Activated CD8-positive, alpha-beta T cell treated with anti-CD3 and anti-CD28 coated beads, Interleukin-2, amount 10 ng/mL, durations not matched to agents 7 days and 5 days (primary cell): ENCODE measurements at regions not wholly inside any gene's neighbourhood (a gene's known extent, or its start where the extent isn't known, plus 50 kb on each side); places are given as distances from the start of the nearest gene placed in this dataset.
"Not testable (repeated sequence)": the region's sequence is repeated elsewhere in the genome, so short reads cannot be mapped to it uniquely, and the experiment has no call there.

Experiments used
- ATAC-seq: fragments of 150-1000 bp; cut with Tn5 transposase; one replicate; pipeline ENCODE4 v1.10.0; 2021; ENCODE audit warnings: moderate library complexity
- CTCF ChIA-PET: fragments of 350-600 bp; sonication (Branson Sonifier 250); formaldehyde crosslinking; loops from one replicate; lab custom pipeline; 2021; ENCODE audit warnings: antibody characterized with exemption; lab: Charles Lee
- POLR2A ChIA-PET: fragments of 350-600 bp; sonication (Branson Sonifier 250); formaldehyde crosslinking; loops from one replicate; lab custom pipeline; 2021; ENCODE audit warnings: antibody characterized with exemption; lab: Charles Lee
- DNase-seq: peaks from one replicate; pipeline ENCODE4 v3.0.0-alpha.2; 2020
- H3K27ac Mint-ChIP-seq: one replicate; pipeline ENCODE4 v1.8.0; 2021; ENCODE audit warnings: mild to moderate bottlenecking, mixed read lengths
- H3K27me3 Mint-ChIP-seq: one replicate; pipeline ENCODE4 v1.8.0; 2021; ENCODE audit warnings: low read depth, mixed read lengths
- H3K36me3 Mint-ChIP-seq: one replicate; pipeline ENCODE4 v1.8.0; 2021; ENCODE audit warnings: low read depth, mixed read lengths
- H3K4me1 Mint-ChIP-seq: one replicate; pipeline ENCODE4 v1.8.0; 2021; ENCODE audit warnings: low read depth, mixed read lengths
- H3K4me3 Mint-ChIP-seq: one replicate; pipeline ENCODE4 v1.8.0; 2021; ENCODE audit warnings: mild to moderate bottlenecking, mixed read lengths
- H3K9me3 Mint-ChIP-seq: one replicate; pipeline ENCODE4 v1.8.0; 2022; ENCODE audit warnings: mixed read lengths; ENCODE audit not compliant: insufficient read depth

- ATAC-seq (no peak), DNase-seq (no peak)
- H3K9me3 Mint-ChIP-seq = no peaks in the 10 kb centered on the region
- H3K4me1 Mint-ChIP-seq = no peaks in the 10 kb centered on the region
- CTCF ChIA-PET = no interaction called here
- H3K27me3 Mint-ChIP-seq = no peaks in the 10 kb centered on the region
- H3K4me3 Mint-ChIP-seq = no peak overlapping the region
- H3K36me3 Mint-ChIP-seq = no peaks in the 10 kb centered on the region
- no peak overlapping the region for H3K27ac Mint-ChIP-seq
- POLR2A ChIA-PET = no interaction called here
Observed at GRCh38 chr1:96087719-96088118, 633.9 kb upstream of the PTBP2 start.

GRCh38 chr1:96090134-96090533 lies 631.5 kb upstream of the PTBP2 start:
- no peaks in the 10 kb centered on the region for H3K9me3 Mint-ChIP-seq
- ChIA-PET POLR2A (no interaction called here), CTCF (no interaction called here)
- DNase-seq (no peak), ATAC-seq (no peak)
- no peaks in the 10 kb centered on the region for H3K4me1 Mint-ChIP-seq
- no peaks in the 10 kb centered on the region for H3K27me3 Mint-ChIP-seq
- no peak overlapping the region for H3K4me3 Mint-ChIP-seq
- no peaks in the 10 kb centered on the region for H3K36me3 Mint-ChIP-seq
- no peak overlapping the region for H3K27ac Mint-ChIP-seq

- Mint-ChIP-seq H3K27me3 (no peaks in the 10 kb centered on the region), H3K4me1 (no peaks in the 10 kb centered on the region), H3K9me3 (no peaks in the 10 kb centered on the region), H3K4me3 (no peak overlapping the region), H3K36me3 (no peaks in the 10 kb centered on the region), H3K27ac (no peak overlapping the region)
- ATAC-seq = no peak
- ChIA-PET CTCF (no interaction called here), POLR2A (no interaction called here)
- DNase-seq = no peak
Observed at GRCh38 chr1:96095849-96096612, 625.6 kb upstream of the PTBP2 start.

GRCh38 chr1:96096613-96097321 lies 624.8 kb upstream of the PTBP2 start:
- Mint-ChIP-seq H3K4me1 (no peaks in the 10 kb centered on the region), H3K36me3 (no peaks in the 10 kb centered on the region), H3K4me3 (no peak overlapping the region), H3K27ac (no peak overlapping the region), H3K9me3 (no peaks in the 10 kb centered on the region), H3K27me3 (no peaks in the 10 kb centered on the region)
- ATAC-seq = no peak
- no peak for DNase-seq
- CTCF ChIA-PET = no interaction called here
- POLR2A ChIA-PET = no interaction called here

GRCh38 chr1:96104506-96104905 lies 617.1 kb upstream of the PTBP2 start:
- ChIA-PET CTCF (no interaction called here), POLR2A (no interaction called here)
- Mint-ChIP-seq H3K4me1 (no peaks in the 10 kb centered on the region), H3K36me3 (no peaks in the 10 kb centered on the region), H3K27ac (no peak overlapping the region), H3K27me3 (no peaks in the 10 kb centered on the region), H3K4me3 (no peak overlapping the region), H3K9me3 (no peaks in the 10 kb centered on the region)
- ATAC-seq (no peak), DNase-seq (no peak)

- ATAC-seq (no peak), DNase-seq (no peak)
- ChIA-PET CTCF (no interaction called here), POLR2A (no interaction called here)
- H3K36me3 Mint-ChIP-seq = no peaks in the 10 kb centered on the region
- no peaks in the 10 kb centered on the region for H3K27me3 Mint-ChIP-seq
- no peaks in the 10 kb centered on the region for H3K9me3 Mint-ChIP-seq
- H3K27ac Mint-ChIP-seq = no peak overlapping the region
- H3K4me1 Mint-ChIP-seq = no peaks in the 10 kb centered on the region
- H3K4me3 Mint-ChIP-seq = no peak overlapping the region
Observed at GRCh38 chr1:96104906-96105305, 616.7 kb upstream of the PTBP2 start.

GRCh38 chr1:96116731-96117130 lies 604.9 kb upstream of the PTBP2 start:
- CTCF ChIA-PET = no interaction called here
- Mint-ChIP-seq H3K4me1 (no peaks in the 10 kb centered on the region), H3K36me3 (no peaks in the 10 kb centered on the region), H3K4me3 (no peak overlapping the region), H3K9me3 (no peaks in the 10 kb centered on the region), H3K27me3 (no peaks in the 10 kb centered on the region), H3K27ac (no peak overlapping the region)
- POLR2A ChIA-PET = no interaction called here
- DNase-seq (no peak), ATAC-seq (no peak)

- Mint-ChIP-seq H3K9me3 (peaks cover 4% of the 10 kb centered on the region), H3K36me3 (no peaks in the 10 kb centered on the region), H3K27ac (no peak overlapping the region), H3K27me3 (no peaks in the 10 kb centered on the region), H3K4me3 (no peak overlapping the region), H3K4me1 (no peaks in the 10 kb centered on the region)
- ATAC-seq (no peak), DNase-seq (no peak)
- ChIA-PET CTCF (no interaction called here), POLR2A (no interaction called here)
Observed at GRCh38 chr1:96130432-96130831, 591.2 kb upstream of the PTBP2 start.

GRCh38 chr1:96144636-96145035 lies 576.9 kb upstream of the PTBP2 start:
- Mint-ChIP-seq H3K4me3 (no peak overlapping the region), H3K9me3 (peaks cover 12% of the 10 kb centered on the region), H3K27ac (no peak overlapping the region), H3K36me3 (no peaks in the 10 kb centered on the region), H3K4me1 (no peaks in the 10 kb centered on the region), H3K27me3 (no peaks in the 10 kb centered on the region)
- DNase-seq = no peak
- ChIA-PET CTCF (no interaction called here), POLR2A (no interaction called here)
- ATAC-seq = no peak

- H3K36me3 Mint-ChIP-seq = no peaks in the 10 kb centered on the region
- POLR2A ChIA-PET = no interaction called here
Observed at GRCh38 chr1:96145492-96145891, 576.1 kb upstream of the PTBP2 start.

GRCh38 chr1:96152957-96153356 lies 568.6 kb upstream of the PTBP2 start:
- H3K27me3 Mint-ChIP-seq, H3K36me3 Mint-ChIP-seq, H3K4me3 Mint-ChIP-seq, POLR2A ChIA-PET, H3K27ac Mint-ChIP-seq, CTCF ChIA-PET, ATAC-seq, H3K4me1 Mint-ChIP-seq, DNase-seq: not testable (repeated sequence)
- peaks cover 18% of the 10 kb centered on the region for H3K9me3 Mint-ChIP-seq

More at GRCh38 chr1:96145492-96145891, 576.1 kb upstream of the PTBP2 start:
- Mint-ChIP-seq H3K27me3 (no peaks in the 10 kb centered on the region), H3K4me3 (no peak overlapping the region), H3K27ac (no peak overlapping the region), H3K9me3 (peaks cover 12% of the 10 kb centered on the region), H3K4me1 (no peaks in the 10 kb centered on the region)
- CTCF ChIA-PET = no interaction called here
- no peak for DNase-seq
- ATAC-seq = no peak

GRCh38 chr1:96157101-96157500 lies 564.5 kb upstream of the PTBP2 start:
- ChIA-PET CTCF (no interaction called here), POLR2A (no interaction called here)
- H3K4me3 Mint-ChIP-seq = no peak overlapping the region
- H3K9me3 Mint-ChIP-seq = peaks cover 18% of the 10 kb centered on the region
- H3K4me1 Mint-ChIP-seq = no peaks in the 10 kb centered on the region
- H3K36me3 Mint-ChIP-seq = no peaks in the 10 kb centered on the region
- DNase-seq = no peak
- H3K27me3 Mint-ChIP-seq = no peaks in the 10 kb centered on the region
- no peak overlapping the region for H3K27ac Mint-ChIP-seq
- ATAC-seq = no peak
